ENCODE measurements at regions not wholly inside any gene's neighbourhood (a gene's known extent, or its start where the extent isn't known, plus 50 kb on each side); places are given as distances from the start of the nearest gene placed in this dataset.

DNA sequence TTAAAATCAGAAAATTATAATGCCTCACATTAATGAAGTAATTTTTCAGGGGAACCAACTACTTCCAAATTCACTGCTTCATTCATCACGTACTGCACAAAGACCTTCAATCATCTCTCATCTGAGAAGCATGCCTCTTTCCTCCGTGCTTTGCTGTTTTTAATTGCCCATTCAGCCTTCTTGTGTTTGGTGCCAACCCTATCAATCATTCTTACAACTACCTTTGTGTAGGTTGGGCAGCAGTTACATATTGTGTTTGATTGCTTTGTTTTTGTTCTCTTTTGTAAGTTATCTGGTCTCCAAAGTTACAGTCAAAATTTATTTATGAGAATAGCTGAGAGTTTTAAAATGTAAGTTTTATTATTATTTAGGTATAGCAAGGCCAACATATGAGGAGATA, 549.0 kb upstream of the SLC8A1 start:
- no peaks in the 10 kb centered on the region for H3K27me3 ChIP-seq
- TF ChIP-seq, protein P1, sequence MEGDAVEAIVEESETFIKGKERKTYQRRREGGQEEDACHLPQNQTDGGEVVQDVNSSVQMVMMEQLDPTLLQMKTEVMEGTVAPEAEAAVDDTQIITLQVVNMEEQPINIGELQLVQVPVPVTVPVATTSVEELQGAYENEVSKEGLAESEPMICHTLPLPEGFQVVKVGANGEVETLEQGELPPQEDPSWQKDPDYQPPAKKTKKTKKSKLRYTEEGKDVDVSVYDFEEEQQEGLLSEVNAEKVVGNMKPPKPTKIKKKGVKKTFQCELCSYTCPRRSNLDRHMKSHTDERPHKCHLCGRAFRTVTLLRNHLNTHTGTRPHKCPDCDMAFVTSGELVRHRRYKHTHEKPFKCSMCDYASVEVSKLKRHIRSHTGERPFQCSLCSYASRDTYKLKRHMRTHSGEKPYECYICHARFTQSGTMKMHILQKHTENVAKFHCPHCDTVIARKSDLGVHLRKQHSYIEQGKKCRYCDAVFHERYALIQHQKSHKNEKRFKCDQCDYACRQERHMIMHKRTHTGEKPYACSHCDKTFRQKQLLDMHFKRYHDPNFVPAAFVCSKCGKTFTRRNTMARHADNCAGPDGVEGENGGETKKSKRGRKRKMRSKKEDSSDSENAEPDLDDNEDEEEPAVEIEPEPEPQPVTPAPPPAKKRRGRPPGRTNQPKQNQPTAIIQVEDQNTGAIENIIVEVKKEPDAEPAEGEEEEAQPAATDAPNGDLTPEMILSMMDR (IDR thresholded peaks at IDR 0.05): no peak
- no peaks in the 10 kb centered on the region for H3K9me3 ChIP-seq
- no peaks in the 10 kb centered on the region for H3K36me3 ChIP-seq
- no peak for DNase-seq (ENCODE audit: low spot score in 2 of 2)
- intact Hi-C loops (cut with DNase I): no loop called here
- H3K4me3 ChIP-seq: no peak overlapping the region
- no peaks in the 10 kb centered on the region for H3K4me1 ChIP-seq
- no peak overlapping the region for H3K27ac ChIP-seq

DNA sequence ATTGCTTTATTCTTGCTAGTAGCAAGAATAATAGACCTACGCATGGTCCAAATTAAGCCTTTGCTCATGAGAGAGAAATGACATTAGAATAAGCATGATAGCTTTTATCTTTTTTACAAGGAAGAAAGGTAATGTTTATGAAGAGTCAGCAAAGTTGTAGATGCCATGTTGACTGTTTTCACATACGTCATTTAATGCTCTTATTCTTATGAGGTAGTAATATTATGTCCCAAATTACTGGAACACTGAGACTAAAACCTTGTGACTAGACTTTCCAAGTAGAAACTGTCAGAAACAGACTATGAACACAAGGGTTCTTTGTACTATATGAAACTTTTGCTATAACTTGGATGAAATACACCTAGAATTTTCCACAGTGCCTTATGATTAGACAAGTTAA, 552.8 kb upstream of the SLC8A1 start:
- Histone ChIP-seq H3K36me3 (no peaks in the 10 kb centered on the region), H3K27ac (no peak overlapping the region), H3K4me3 (no peak overlapping the region), H3K4me1 (no peaks in the 10 kb centered on the region), H3K9me3 (no peaks in the 10 kb centered on the region), H3K27me3 (no peaks in the 10 kb centered on the region)
- TF ChIP-seq, protein P1 (IDR thresholded peaks at IDR 0.05): no peak
- no peak for DNase-seq (ENCODE audit: low spot score in 2 of 2)
- intact Hi-C loops (cut with DNase I): no loop called here

DNA sequence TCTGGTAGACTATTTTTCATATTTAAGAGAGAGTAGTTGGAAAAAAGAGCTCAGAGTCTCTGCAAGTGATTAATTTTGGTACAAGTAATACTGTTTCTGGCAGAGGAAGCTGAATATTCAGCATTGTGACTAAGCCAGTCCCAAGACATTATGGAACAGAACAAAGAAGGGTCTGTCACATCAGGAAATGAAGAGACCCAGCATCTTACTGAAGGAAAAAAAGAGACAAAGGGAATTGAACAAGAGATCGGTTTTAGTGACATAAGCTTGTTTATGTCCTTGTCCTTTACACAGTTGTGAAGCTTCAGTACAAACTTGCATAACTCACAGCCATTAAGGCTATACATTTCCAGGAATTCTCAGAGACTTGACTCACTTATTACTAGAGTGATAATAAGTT, 568.5 kb upstream of the SLC8A1 start:
- intact Hi-C loops (cut with DNase I): no loop called here
- Histone ChIP-seq H3K27me3 (no peaks in the 10 kb centered on the region), H3K27ac (no peak overlapping the region), H3K4me1 (no peaks in the 10 kb centered on the region), H3K9me3 (no peaks in the 10 kb centered on the region), H3K36me3 (no peaks in the 10 kb centered on the region), H3K4me3 (no peak overlapping the region)
- TF ChIP-seq, protein P1 (IDR thresholded peaks at IDR 0.05): no peak
- no peak for DNase-seq (ENCODE audit: low spot score in 2 of 2)

DNA sequence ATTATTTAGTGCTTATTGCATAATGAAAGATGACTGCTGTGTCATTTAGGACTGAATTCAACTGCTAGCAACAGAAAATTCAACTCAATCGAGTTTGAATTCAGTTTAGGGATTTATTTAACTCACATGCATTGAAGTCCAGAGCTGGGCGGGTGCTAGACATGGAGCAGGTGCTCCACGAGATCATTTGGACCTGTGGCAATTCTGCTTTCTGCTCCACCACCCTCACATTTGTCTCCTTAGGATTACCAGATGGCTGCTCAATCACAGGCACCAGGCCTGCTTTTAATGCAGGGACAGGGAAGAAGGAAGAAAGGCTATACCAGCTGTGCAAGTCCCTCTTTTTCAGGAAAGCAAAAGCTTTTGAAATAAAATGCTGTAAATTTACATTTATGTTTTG, 572.9 kb upstream of the SLC8A1 start:
- H3K9me3 ChIP-seq: no peaks in the 10 kb centered on the region
- H3K4me1 ChIP-seq: no peaks in the 10 kb centered on the region
- TF ChIP-seq, protein P1 (IDR thresholded peaks at IDR 0.05): no peak
- no peaks in the 10 kb centered on the region for H3K27me3 ChIP-seq
- intact Hi-C loops (cut with DNase I): no loop called here
- no peak overlapping the region for H3K27ac ChIP-seq
- H3K36me3 ChIP-seq: no peaks in the 10 kb centered on the region
- H3K4me3 ChIP-seq: no peak overlapping the region
- DNase-seq (ENCODE audit: low spot score in 2 of 2): no peak

DNA sequence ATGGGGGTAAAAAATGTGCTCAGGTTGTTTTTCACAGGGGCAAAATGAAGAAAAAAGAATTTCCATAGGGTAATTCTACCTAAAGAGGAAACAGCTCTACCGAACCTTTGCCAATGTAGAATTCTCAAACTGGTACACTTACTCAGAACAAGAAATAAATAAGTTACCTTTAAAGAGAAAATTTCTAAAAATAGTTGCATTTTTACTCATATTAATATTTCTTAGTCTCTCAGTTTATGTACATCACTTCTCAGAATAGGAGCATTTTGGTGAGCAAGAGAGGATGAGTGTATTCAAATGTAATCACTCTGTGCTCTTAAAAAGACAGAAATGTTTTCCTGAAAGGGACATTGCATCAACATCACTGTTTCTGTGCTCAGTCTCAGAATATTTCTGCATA, 574.7 kb upstream of the SLC8A1 start:
- H3K9me3 ChIP-seq: no peaks in the 10 kb centered on the region
- intact Hi-C loops (cut with DNase I): no loop called here
- H3K27ac ChIP-seq: no peak overlapping the region
- TF ChIP-seq, protein P1 (IDR thresholded peaks at IDR 0.05): no peak
- no peaks in the 10 kb centered on the region for H3K4me1 ChIP-seq
- no peaks in the 10 kb centered on the region for H3K36me3 ChIP-seq
- no peak for DNase-seq (ENCODE audit: low spot score in 2 of 2)
- H3K27me3 ChIP-seq: no peaks in the 10 kb centered on the region
- H3K4me3 ChIP-seq: no peak overlapping the region

DNA sequence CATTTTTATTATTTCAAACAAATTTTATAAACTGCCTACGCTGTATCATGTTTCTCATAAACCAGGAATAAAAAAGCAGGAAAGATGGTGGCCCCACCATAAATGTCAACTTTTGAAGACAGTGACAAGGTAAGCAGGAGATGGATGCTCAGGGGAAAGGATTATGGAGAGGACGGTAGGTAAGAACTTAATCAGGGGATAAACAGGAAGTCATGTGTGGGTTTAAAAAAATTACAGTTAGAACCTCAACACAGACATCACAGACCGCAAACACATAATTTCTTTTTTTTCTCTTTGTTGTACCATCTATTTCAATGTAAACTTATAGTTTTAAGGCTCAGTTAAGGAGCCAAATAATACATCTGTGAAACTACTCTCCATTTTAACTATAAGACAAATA, 575.2 kb upstream of the SLC8A1 start:
- no peak for DNase-seq (ENCODE audit: low spot score in 2 of 2)
- no peaks in the 10 kb centered on the region for H3K9me3 ChIP-seq
- no peaks in the 10 kb centered on the region for H3K36me3 ChIP-seq
- H3K4me3 ChIP-seq: no peak overlapping the region
- TF ChIP-seq, protein P1 (IDR thresholded peaks at IDR 0.05): no peak
- H3K4me1 ChIP-seq: no peaks in the 10 kb centered on the region
- no peaks in the 10 kb centered on the region for H3K27me3 ChIP-seq
- intact Hi-C loops (cut with DNase I): no loop called here
- no peak overlapping the region for H3K27ac ChIP-seq

Measured in ascending aorta (tissue), 2 donors.